ENCODE measurements at regions not wholly inside any gene's neighbourhood (a gene's known extent, or its start where the extent isn't known, plus 50 kb on each side); places are given as distances from the start of the nearest gene placed in this dataset.
"Not testable (repeated sequence)": the region's sequence is repeated elsewhere in the genome, so short reads cannot be mapped to it uniquely, and the experiment has no call there.

DNA sequence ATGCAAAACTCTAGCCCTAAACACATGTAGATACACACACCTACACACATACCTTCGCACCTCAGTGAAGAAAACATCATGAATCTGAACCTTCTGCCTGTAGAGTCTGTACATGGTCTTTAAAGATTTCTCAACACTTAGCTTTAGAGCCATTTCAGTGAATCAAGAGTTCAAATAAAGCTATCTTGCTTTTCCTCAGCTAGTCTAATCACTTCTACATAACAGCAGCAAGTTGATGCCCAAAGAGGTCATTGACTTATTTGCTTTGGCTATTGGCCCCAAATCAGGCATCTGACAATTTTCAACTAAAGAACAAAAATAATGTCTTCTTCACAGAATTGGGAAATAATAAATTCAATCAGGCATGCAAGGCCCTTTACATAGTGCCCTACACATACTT, 127.9 kb upstream of the SGCD start:
- no peak for DNase-seq

- no peak for DNase-seq
Observed at GRCh38 chr5:156200938-156201787, 125.8 kb upstream of the SGCD start.

- no peak for DNase-seq
Observed at GRCh38 chr5:156201788-156202403, 125.1 kb upstream of the SGCD start.

DNA sequence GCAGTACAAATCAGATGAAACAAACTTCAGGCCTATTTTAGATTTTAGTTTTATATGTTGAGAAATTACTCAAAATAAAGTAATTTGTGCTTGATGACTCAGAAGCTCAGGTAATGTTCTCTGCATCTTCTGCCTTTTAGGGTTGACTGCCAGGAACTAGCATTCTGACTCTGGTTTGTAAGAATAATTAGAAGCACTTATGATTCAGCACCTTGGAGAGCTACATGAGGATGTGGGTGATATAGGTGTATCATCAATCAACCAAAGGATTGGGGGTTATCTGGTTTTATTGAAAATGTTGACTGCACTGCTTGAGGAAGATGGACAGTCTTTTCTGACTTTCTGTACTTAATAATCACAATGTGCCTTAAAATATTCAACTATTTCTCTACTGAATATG, 118.7 kb upstream of the SGCD start:
- no peak for DNase-seq

- no peak for DNase-seq
Observed at GRCh38 chr5:156218367-156219158, 108.4 kb upstream of the SGCD start.

GRCh38 chr5:156219483-156220005, 107.4 kb upstream of the SGCD start:
- DNase-seq, result no peak

DNA sequence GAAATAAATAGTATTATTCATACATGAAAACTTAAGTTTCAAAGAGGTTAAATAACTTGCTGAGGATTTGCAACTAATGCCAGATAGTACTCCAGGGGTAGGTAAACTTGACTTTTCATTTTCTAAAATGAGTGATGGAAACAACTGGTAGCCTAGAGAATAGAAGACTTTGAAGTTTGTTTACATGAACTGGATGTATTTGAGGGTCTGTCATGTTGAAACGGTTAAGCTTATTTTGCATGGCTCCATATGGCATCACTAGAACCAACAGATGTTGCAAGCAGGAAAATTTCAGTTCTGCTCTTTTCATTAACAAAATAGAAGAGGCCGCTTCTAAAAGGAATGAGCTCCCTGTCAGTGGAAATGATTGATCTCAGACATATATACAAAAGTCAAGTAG, 105.1 kb upstream of the SGCD start:
- no peak for DNase-seq

- no peak for DNase-seq
Observed at GRCh38 chr5:156223547-156223946, 103.4 kb upstream of the SGCD start.

DNA sequence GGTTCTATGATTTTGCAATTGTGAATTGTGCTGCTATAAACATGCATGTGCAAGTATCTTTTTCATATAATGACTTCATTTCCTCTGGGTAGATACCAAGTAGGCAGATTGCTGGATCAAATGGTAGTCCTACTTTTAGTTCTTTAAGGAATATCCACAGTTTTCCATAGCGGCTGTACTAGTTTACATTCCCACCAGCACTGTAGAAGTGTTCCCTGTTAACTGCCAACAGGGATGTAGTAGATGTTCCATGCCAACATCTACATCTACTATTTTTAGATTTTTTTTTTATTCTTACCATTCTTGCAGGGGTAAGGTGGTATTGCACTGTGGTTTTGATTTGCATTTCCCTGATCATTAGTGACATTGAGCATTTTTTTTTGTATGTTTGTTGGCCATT, 100.5 kb upstream of the SGCD start:
- not testable (repeated sequence) for DNase-seq

DNA sequence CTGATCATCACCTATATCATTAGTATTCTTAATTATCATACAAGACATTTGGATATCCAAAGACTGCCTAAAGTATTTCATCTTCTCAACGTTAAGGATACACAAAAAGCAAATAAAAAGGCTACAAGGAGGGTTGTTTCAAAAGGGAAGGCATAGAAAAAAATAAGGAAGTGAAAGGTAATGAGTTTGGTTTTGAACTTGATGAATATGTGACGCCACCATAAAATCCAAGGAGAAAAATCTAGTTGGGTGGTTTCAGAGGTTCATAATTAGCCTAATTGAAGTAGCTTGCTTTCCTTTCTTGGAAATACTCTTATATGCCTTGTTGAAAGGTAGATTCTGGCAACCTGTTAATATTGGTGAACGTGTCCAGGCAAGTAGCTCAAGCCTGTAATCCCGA, 96.1 kb upstream of the SGCD start:
- no peak for DNase-seq

DNA sequence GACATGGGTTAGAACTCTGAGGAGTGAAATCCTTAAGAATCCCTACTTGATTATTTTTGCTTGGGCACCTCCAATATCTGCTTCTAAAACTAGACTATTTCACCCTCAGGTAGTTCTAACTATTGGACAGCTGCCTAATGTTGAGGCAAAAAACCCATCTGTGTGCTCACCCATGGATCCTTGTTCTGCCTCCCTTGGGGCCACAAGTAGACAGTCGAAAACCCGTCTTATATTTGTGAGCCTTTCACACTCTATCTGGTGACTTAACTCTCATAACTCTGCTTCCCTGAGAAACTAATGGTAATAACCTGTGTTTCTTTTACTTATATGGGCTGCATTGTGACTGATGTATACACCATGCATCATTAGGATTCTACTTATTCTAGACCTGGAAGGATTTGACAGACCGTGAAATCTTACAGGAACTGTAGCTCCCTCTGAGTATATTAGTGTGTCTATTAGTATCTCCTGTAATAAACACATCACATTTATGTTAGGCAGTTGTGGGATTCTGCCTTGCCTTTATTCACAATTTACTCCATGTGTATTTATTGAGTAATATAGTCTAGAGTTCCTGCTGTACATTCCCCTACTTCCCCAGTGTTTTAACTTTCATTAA, 94.6 kb upstream of the SGCD start:
- no peak for DNase-seq

- no peak for DNase-seq
Observed at GRCh38 chr5:156237361-156237760, 89.6 kb upstream of the SGCD start.

- no peak for DNase-seq
Observed at GRCh38 chr5:156239800-156240199, 87.2 kb upstream of the SGCD start.

- DNase-seq, result no peak
Observed at GRCh38 chr5:156240414-156240813, 86.5 kb upstream of the SGCD start.

- DNase-seq, result no peak
Observed at GRCh38 chr5:156241266-156241665, 85.7 kb upstream of the SGCD start.

DNA sequence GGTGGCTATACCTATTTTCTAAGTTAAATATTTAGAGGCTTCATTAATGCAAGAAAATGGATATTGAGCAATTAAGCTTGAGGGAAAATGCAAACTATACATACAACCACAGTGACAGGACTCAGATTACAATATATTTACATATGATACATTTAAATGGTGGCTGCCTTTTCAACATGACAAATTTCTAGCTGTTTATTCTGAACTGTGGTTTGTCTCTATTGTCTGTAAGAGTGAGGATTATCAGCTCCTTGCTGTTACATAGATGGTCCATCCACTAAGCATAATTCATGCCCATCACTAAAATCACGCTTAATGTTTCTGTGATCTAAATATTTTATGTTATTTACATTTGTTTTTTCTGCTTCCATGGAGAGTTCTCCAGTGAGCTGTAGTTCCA, 81.1 kb upstream of the SGCD start:
- DNase-seq, result no peak

DNA sequence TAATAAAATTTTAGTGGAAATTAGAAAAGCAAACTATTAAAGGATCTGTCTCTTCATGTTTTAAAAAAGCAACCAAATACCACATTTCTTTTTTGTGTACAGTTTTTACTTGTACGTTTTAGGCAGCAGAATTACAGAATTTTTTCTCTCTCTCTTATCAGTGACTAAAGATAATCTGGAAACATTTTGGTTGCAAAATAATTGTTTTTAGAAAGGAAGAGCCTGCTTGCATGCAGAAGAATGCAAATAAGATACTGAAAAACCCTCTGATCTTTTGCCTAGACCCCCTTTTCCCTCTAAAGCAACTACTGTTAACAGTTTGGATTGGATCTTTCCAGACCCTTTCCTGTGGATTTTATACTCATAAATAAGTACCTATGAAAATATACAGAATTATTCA, 75.9 kb upstream of the SGCD start:
- no peak for DNase-seq

DNA sequence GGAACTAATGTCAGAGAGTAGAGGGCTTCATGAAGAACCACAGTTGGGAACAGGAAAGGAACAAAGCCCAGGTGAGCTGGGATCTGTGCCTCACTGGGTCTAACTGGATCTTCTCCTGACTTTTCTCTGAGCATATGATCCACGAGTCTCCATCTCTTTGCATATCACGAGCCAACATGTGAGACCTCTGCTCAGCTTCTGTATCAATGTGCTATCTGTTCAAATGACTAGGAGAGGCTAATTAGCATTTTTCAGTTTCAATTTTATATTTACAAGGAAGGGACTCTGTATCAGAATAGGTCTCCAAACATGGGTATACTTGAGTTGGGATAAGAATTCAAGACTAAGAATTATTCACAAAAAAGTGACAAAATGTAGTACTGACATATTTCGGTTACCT, 73.8 kb upstream of the SGCD start:
- no peak for DNase-seq

DNA sequence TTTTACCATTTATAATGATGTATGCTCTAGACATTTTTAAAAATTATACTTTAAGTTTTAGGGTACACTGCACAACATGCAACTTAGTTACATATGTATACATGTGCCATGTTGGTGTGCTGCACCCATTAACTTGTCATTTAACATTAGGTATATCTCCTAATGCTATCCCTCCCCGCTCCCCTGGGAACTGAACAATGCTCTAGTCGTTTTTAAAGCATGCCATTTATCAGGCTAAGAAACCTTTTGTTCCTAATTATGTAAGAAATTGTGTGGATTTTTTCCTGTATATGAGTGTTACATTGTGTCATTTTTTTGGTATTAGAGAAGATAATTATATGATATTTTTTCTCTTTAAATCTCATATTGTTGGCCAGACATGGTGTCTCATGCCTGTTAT, 72.8 kb upstream of the SGCD start:
- no peak for DNase-seq

- DNase-seq, result no peak
Observed at GRCh38 chr5:156256642-156257041, 70.3 kb upstream of the SGCD start.

GRCh38 chr5:156258934-156259333, 68.0 kb upstream of the SGCD start:
- no peak for DNase-seq

- no peak for DNase-seq
Observed at GRCh38 chr5:156259618-156260017, 67.3 kb upstream of the SGCD start.

Data from right lung (tissue), 2 donors.